GM12865 (cell line): ENCODE measurements at regions not wholly inside any gene's neighbourhood (a gene's known extent, or its start where the extent isn't known, plus 50 kb on each side); places are given as distances from the start of the nearest gene placed in this dataset.

Experiments
- DNase-seq: peaks from one replicate; pipeline ENCODE4 v3.0.0; 2010; ENCODE audit warnings: low read depth
- H3K4me3 ChIP-seq: 2 replicates; pipeline ENCODE4 v1.5.1; 2011; ENCODE audit warnings: mild to moderate bottlenecking, low read depth, low read length, control low read depth
- TF ChIP-seq, protein P1 (sequence below): IDR thresholded peaks from 2 replicates; pipeline ENCODE4 v1.5.1; 2011; ENCODE audit warnings: low read length, control low read depth, low read depth, inconsistent platforms; ENCODE audit not compliant: insufficient read depth; ENCODE audit errors: missing control alignments

DNA sequence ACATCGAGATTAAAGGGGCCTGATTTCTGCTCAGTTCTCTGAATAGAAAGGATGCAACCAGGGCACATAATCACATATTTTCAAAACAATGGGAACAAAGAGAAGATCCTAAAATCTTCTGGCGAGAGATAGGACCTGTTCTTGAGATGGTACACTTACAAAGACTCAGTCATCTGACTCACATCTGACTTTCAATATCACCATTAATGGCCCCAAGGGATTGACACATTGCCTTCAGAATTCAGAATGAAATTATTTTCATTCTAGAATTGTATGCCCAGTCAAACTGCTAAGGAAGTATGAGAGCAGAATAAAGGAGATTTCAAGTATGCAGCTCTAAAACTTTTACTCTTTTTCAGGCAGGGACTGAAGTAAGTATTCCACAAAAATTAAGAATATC, 240.7 kb upstream of the POU3F2 start:
- no peak for DNase-seq
- TF ChIP-seq, protein P1, sequence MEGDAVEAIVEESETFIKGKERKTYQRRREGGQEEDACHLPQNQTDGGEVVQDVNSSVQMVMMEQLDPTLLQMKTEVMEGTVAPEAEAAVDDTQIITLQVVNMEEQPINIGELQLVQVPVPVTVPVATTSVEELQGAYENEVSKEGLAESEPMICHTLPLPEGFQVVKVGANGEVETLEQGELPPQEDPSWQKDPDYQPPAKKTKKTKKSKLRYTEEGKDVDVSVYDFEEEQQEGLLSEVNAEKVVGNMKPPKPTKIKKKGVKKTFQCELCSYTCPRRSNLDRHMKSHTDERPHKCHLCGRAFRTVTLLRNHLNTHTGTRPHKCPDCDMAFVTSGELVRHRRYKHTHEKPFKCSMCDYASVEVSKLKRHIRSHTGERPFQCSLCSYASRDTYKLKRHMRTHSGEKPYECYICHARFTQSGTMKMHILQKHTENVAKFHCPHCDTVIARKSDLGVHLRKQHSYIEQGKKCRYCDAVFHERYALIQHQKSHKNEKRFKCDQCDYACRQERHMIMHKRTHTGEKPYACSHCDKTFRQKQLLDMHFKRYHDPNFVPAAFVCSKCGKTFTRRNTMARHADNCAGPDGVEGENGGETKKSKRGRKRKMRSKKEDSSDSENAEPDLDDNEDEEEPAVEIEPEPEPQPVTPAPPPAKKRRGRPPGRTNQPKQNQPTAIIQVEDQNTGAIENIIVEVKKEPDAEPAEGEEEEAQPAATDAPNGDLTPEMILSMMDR, result no peak
- no peak overlapping the region for H3K4me3 ChIP-seq

DNA sequence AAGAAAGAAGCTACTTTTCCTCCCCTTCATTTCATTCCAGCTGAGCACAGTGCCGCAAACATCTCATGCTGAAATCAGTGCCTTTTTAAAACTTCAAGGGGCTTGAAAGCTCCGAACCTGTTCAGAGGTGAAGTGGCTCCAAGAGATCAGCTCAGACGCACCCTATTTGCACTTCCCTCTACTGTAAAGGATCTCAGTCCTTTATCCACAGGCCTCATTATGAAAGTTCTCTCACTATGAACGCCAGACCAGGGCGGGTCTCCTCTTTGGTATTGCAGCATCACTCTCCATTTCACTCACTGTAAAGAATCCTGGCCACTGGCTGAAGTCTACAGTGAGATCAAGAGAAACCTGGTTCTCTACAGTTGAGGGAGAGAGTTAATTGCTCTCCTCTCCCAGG, 232.7 kb upstream of the POU3F2 start:
- no peak overlapping the region for H3K4me3 ChIP-seq
- TF ChIP-seq, protein P1, result no peak
- no peak for DNase-seq

DNA sequence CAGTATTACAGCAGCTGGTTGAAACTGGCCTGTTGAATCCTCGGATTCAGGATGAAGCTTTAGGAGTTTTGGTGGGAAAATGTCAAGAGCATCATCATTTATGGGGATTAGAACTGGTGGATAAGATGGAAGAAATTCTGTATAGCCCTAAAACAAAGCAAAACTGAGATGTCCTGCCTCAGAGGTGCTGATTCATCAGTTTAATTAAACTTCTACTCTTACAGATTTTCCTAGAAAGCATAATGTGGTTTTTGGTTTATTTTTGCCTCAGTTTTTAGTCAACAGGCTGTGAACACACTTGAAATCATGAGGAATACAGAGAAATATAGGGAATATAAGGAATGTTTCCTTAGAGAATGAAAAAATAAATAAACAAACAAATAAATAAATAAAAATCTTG, 228.7 kb upstream of the POU3F2 start:
- no peak overlapping the region for H3K4me3 ChIP-seq
- TF ChIP-seq, protein P1, result no peak
- DNase-seq, result no peak

DNA sequence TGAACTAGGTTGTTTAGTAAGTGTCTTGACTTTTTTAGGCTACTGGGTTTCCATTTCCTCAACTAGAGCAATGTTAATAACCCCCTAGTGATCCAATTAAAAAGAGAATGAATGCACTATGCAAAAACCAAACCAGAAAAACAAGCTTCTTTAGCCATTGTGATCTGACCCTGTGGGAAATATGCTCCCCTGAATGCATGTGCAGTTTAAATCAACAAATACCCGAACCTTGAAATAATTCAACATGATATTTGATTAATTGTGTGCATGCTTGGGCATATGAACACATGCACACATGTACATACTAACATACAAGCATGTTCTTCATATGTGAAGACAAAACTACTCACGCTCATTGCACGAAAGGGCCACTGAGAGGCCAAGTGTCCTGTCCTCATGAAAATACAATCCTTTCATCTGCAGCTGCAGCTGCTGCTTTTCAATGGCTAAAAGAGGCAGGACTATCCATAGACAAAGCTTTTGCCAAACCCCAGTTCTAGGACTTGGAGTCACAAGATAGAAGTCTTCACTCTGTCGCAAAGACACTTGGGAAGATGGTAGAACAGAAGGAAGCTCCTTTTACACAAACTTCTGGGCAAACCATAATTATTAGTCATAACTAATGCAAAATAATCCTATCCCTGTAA, 207.1 kb upstream of the POU3F2 start:
- H3K4me3 ChIP-seq, result no peak overlapping the region
- DNase-seq, result no peak
- TF ChIP-seq, protein P1, result no peak

DNA sequence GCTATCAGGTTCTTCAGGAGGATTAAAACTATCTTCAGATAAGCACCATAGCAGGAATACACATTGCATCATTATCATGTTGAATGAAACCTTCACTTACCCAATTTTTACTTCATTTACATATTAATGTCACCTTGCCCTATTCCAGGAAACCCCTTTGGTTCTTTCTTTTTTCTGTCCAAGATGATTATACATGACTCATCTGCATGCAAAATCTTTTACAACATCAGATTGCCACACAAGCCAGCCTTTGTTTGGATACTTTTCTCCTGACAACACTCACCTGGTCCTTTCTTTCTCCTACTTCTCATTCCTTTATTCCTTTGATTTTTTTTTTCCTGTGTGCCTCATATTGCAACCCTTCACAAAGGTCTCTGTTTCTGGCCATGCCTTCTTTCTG, 200.5 kb upstream of the POU3F2 start:
- TF ChIP-seq, protein P1, result no peak
- no peak overlapping the region for H3K4me3 ChIP-seq
- DNase-seq, result no peak

DNA sequence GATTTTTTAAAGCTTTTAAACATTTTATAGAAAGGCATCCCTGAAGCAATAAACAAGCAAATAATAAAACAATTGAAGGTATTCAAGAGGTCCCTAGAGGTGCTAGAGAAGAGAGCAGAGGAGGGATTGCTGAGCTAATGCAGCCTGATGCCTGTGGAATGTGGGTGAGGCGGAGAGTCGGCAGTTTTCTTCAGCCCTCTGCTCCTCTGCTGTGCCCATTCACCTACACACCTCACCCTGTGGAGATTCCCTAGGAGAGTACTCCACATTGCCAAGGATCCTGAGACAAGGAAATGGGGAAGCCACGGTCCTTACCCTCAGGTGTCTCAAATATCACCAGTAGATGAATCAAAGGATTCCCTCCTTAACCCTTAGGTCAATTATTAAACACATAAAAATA, 199.8 kb upstream of the POU3F2 start:
- no peak for DNase-seq
- no peak overlapping the region for H3K4me3 ChIP-seq
- TF ChIP-seq, protein P1, result no peak

DNA sequence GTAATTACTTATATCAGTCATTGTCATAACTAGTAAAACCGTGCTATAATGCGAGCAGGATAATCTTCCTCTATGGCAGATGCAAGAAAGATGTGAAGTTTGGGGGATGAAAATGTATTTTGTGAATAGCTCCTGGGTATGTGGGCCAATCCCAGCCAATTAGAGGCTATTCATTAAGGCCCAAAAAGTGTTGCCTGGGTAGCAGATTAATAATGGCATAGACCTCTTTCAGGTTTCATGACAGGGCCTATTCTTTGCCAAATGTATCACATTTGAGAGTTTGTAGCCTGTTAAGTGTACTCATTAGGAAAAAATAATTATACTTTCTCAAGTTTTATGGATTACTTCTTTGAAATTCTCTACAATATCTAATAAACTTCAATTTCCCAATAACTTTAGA, 199.2 kb upstream of the POU3F2 start:
- TF ChIP-seq, protein P1, result no peak
- DNase-seq, result no peak
- H3K4me3 ChIP-seq, result no peak overlapping the region
